ENCODE measurements at regions not wholly inside any gene's neighbourhood (a gene's known extent, or its start where the extent isn't known, plus 50 kb on each side); places are given as distances from the start of the nearest gene placed in this dataset.

- Mint-ChIP-seq H3K36me3 (ENCODE audit: low read depth) (peaks cover 18% of the 10 kb centered on the region; the same call in 2 of the 3 replicates), H3K27me3 (ENCODE audit: insufficient read depth, low read depth, poor library complexity) (peaks cover 2% of the 10 kb centered on the region), H3K4me1 (peaks cover 8% of the 10 kb centered on the region), H3K9me3 (peaks cover 16% of the 10 kb centered on the region), H3K4me3 (no peak overlapping the region), H3K27ac (no peak overlapping the region)
- DNase-seq (ENCODE audit: low spot score) (no peak), ATAC-seq (no peak)
- TF ChIP-seq ZNF462 (CRISPR knock-in tag; IDR thresholded peaks at IDR 0.05) (no peak), EZH2 (IDR thresholded peaks at IDR 0.05; ENCODE audit: low read depth, unreplicated experiment) (no peak), REST (IDR thresholded peaks at IDR 0.05; ENCODE audit: unreplicated experiment) (no peak), STAT1 (IDR thresholded peaks at IDR 0.05; ENCODE audit: unreplicated experiment) (no peak), CREB1 (CRISPR knock-in tag; IDR thresholded peaks at IDR 0.05; ENCODE audit: low read depth) (no peak), EZH2phosphoT487 (IDR thresholded peaks at IDR 0.05; ENCODE audit: unreplicated experiment) (no peak), JUNB (IDR thresholded peaks at IDR 0.05; ENCODE audit: unreplicated experiment) (no peak), ZNF114 (CRISPR knock-in tag; IDR thresholded peaks at IDR 0.05) (no peak), ZNF331 (CRISPR knock-in tag; IDR thresholded peaks at IDR 0.05; ENCODE audit: low read depth) (no peak), NANOG (IDR thresholded peaks at IDR 0.05; ENCODE audit: borderline replicate concordance) (no peak), POLR2AphosphoS5 (IDR thresholded peaks at IDR 0.05; ENCODE audit: low read depth) (no peak), ETS1 (IDR thresholded peaks at IDR 0.05) (no peak)
- Histone ChIP-seq H3K4me2 (no peak overlapping the region), H4K20me1 (replicated peaks; ENCODE audit: insufficient read depth) (no peaks in the 10 kb centered on the region), H3F3A (replicated peaks; ENCODE audit: low read depth) (no peaks in the 10 kb centered on the region), H3K27ac (ENCODE audit: low read depth) (no peak overlapping the region), H3K4me3 (no peak overlapping the region), H3K4me1 (ENCODE audit: insufficient read depth) (peaks cover 8% of the 10 kb centered on the region; the same call in 1 of the 2 replicates), H3K9me2 (ENCODE audit: insufficient read depth) (peaks cover 5% of the 10 kb centered on the region; the same call in 1 of the 2 replicates), H3K36me3 (ENCODE audit: insufficient read depth) (no peaks in the 10 kb centered on the region), H3K27me3 (ENCODE audit: insufficient read depth) (no peaks in the 10 kb centered on the region), H2AFZ (no peak overlapping the region), H3K79me2 (replicated peaks; ENCODE audit: insufficient read depth) (no peaks in the 10 kb centered on the region)
Observed at GRCh38 chr14:87257421-87257820, 735.6 kb downstream of the GALC start.

Measured in GM23338 (cell line).